WTC11 (cell line): ENCODE measurements at regions not wholly inside any gene's neighbourhood (a gene's known extent, or its start where the extent isn't known, plus 50 kb on each side); places are given as distances from the start of the nearest gene placed in this dataset.

Source experiments
- ATAC-seq: fragments of 200-7000 bp; cut with Tn5 transposase; 2 replicates; pipeline ENCODE4 v1.10.0; 2021; ENCODE audit warnings: mild to moderate bottlenecking, moderate library complexity
- CTCF ChIA-PET: fragments of 300-600 bp; sonication (Branson Sonifier 250); formaldehyde crosslinking; loops from one replicate; lab custom pipeline; 2021; ENCODE audit warnings: antibody characterized with exemption; lab: Charles Lee
- POLR2A ChIA-PET: fragments of 350-600 bp; sonication (Branson Sonifier 250); formaldehyde crosslinking; loops from one replicate; lab custom pipeline; 2021; ENCODE audit warnings: antibody characterized with exemption; lab: Charles Lee
- DNase-seq: peaks from one replicate; pipeline ENCODE4 v3.0.0; 2021; ENCODE audit warnings: low spot score
- H3K27ac Mint-ChIP-seq: 2 replicates; pipeline ENCODE4 v1.8.0; 2021; ENCODE audit warnings: mixed read lengths
- H3K27me3 Mint-ChIP-seq: 2 replicates; pipeline ENCODE4 v1.8.0; 2021; ENCODE audit warnings: low read depth, mild to moderate bottlenecking, moderate library complexity, mixed read lengths
- H3K36me3 Mint-ChIP-seq: 2 replicates; pipeline ENCODE4 v1.8.0; 2021; ENCODE audit warnings: mixed read lengths
- H3K4me1 Mint-ChIP-seq: 2 replicates; pipeline ENCODE4 v1.8.0; 2022; ENCODE audit warnings: mixed read lengths
- H3K4me3 Mint-ChIP-seq: 2 replicates; pipeline ENCODE4 v1.8.0; 2021; ENCODE audit warnings: mild to moderate bottlenecking, moderate library complexity, mixed read lengths
- H3K9me3 Mint-ChIP-seq: 2 replicates; pipeline ENCODE4 v1.8.0; 2021; ENCODE audit warnings: mixed read lengths
- CBFB ChIP-seq: sonication (generic); formaldehyde crosslinking; IDR thresholded peaks from 2 replicates; pipeline ENCODE4 v1.8.1; 2022; ENCODE audit warnings: mild to moderate bottlenecking, low read depth, missing genetic modification reagents
- ETV6 ChIP-seq: sonication (generic); formaldehyde crosslinking; IDR thresholded peaks from 2 replicates; pipeline ENCODE4 v1.8.1; 2022; ENCODE audit warnings: mild to moderate bottlenecking, missing genetic modification reagents
- FOXJ3 ChIP-seq: sonication (generic); formaldehyde crosslinking; IDR thresholded peaks from 2 replicates; pipeline ENCODE4 v1.9.0; 2021; ENCODE audit warnings: missing genetic modification reagents, mild to moderate bottlenecking, borderline replicate concordance
- HMGA2 ChIP-seq: fragments of 250-450 bp; sonication (Bioruptor Pico); IDR thresholded peaks from 2 replicates; pipeline ENCODE4 v1.4.0; 2021; ENCODE audit warnings: mild to moderate bottlenecking, moderate library complexity
- IRF2 ChIP-seq: sonication (generic); formaldehyde crosslinking; IDR thresholded peaks from 2 replicates; pipeline ENCODE4 v1.8.0; 2022; ENCODE audit warnings: low read depth, missing genetic modification reagents, borderline replicate concordance
- MYBL2 ChIP-seq: sonication (generic); formaldehyde crosslinking; IDR thresholded peaks from 2 replicates; pipeline ENCODE4 v1.8.1; 2023; ENCODE audit warnings: mild to moderate bottlenecking, moderate library complexity, missing genetic modification reagents
- NFYB ChIP-seq: sonication (generic); formaldehyde crosslinking; conservative IDR thresholded peaks from 2 replicates; pipeline ENCODE4 v1.8.0; 2022; ENCODE audit warnings: low read depth, missing genetic modification reagents
- PRRX2 ChIP-seq: fragments of 250-450 bp; sonication (Bioruptor Pico); IDR thresholded peaks from 2 replicates; pipeline ENCODE4 v1.8.0; 2021; ENCODE audit warnings: mild to moderate bottlenecking
- ZNF232 ChIP-seq: sonication (generic); formaldehyde crosslinking; IDR thresholded peaks from 2 replicates; pipeline ENCODE4 v1.8.0; 2022; ENCODE audit warnings: mild to moderate bottlenecking, missing genetic modification reagents
- ZNF263 ChIP-seq: sonication (generic); formaldehyde crosslinking; IDR thresholded peaks from 2 replicates; pipeline ENCODE4 v1.8.1; 2022; ENCODE audit warnings: low read depth, mild to moderate bottlenecking, moderate library complexity, missing genetic modification reagents
- ZNF396 ChIP-seq: fragments of 250-450 bp; sonication (Bioruptor Pico); IDR thresholded peaks from 2 replicates; pipeline ENCODE4 v1.8.0; 2021; ENCODE audit warnings: mild to moderate bottlenecking, moderate library complexity, borderline replicate concordance
- ZNF416 ChIP-seq: fragments of 250-450 bp; sonication (Bioruptor Pico); IDR thresholded peaks from 2 replicates; pipeline ENCODE4 v1.9.0; 2021; ENCODE audit warnings: mild to moderate bottlenecking, inconsistent platforms
- TF ChIP-seq, protein P1 (sequence below): sonication (generic); formaldehyde crosslinking; conservative IDR thresholded peaks from 2 replicates; pipeline ENCODE4 v1.8.1; 2022; ENCODE audit warnings: mild to moderate bottlenecking, missing genetic modification reagents
- TF ChIP-seq, protein P2 (sequence below): sonication (generic); formaldehyde crosslinking; conservative IDR thresholded peaks from 2 replicates; pipeline ENCODE4 v1.8.1; 2023; ENCODE audit warnings: mild to moderate bottlenecking, low read depth, missing genetic modification reagents, moderate library complexity
- TF ChIP-seq, protein P3 (sequence below): fragments of 250-450 bp; sonication (Bioruptor Pico); IDR thresholded peaks from 2 replicates; pipeline ENCODE4 v1.9.0; 2021; ENCODE audit warnings: mild to moderate bottlenecking, borderline replicate concordance
- TF ChIP-seq, protein P4 (sequence below): fragments of 250-450 bp; sonication (Bioruptor Pico); IDR thresholded peaks from 2 replicates; pipeline ENCODE4 v1.8.0; 2021; ENCODE audit warnings: mild to moderate bottlenecking
- TF ChIP-seq, protein P5 (sequence below): sonication (generic); formaldehyde crosslinking; IDR thresholded peaks from 2 replicates; pipeline ENCODE4 v1.8.0; 2022; ENCODE audit warnings: mild to moderate bottlenecking, missing genetic modification reagents

DNA sequence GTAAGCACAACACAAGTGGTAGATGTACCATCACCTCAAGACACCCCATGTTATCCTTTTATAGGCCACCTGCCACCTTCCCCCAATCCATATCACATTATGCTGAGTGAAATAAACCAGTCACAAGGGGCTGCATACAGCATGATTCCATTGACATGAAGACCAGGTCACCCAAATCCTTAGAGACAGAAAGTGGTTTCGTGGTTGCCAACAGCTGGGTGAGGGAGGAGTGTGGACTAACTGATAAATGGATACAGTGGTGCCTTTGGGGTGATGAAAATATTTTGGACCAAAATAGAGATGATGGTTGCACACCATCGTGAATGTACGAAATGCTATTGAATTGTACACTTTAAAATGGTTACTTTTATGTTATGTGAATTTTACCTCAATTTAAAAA lies 65.7 kb upstream of the DMD start:
- Mint-ChIP-seq H3K4me1 (no peaks in the 10 kb centered on the region), H3K27me3 (no peaks in the 10 kb centered on the region), H3K27ac (no peak overlapping the region), H3K36me3 (no peaks in the 10 kb centered on the region)
- CTCF ChIA-PET: no interaction called here
- no peak for DNase-seq
- no peak for TF ChIP-seq ZNF416 (CRISPR knock-in tag)
- no peak for TF ChIP-seq FOXJ3 (CRISPR knock-in tag)
- TF ChIP-seq, protein P1, sequence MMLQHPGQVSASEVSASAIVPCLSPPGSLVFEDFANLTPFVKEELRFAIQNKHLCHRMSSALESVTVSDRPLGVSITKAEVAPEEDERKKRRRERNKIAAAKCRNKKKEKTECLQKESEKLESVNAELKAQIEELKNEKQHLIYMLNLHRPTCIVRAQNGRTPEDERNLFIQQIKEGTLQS: no peak
- TF ChIP-seq, all 79 proteins: peak for 0
- Mint-ChIP-seq H3K4me3 (no peak overlapping the region), H3K9me3 (peaks cover 4% of the 10 kb centered on the region)
- POLR2A ChIA-PET: no interaction called here
- no peak for ATAC-seq

DNA sequence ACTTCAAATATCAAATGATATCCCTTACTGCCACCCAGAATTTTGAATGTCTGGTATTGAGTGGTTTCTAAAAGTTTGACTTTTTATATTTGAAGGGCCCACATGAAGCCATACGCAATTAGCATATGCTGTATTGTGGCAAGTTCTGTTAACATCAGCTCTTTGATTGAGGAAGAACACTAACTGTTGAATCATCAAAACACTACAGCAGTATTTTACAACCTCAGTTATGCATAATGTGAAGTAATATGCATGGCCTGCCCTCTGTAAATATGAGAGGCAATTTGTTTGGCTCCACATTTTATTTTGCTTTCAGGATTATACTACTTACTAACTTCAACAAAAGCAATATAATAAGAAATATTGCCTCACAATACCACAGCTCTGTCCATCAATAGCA lies 62.2 kb upstream of the DMD start:
- no peaks in the 10 kb centered on the region for H3K9me3 Mint-ChIP-seq

More for the DNA sequence above, 62.2 kb upstream of the DMD start:
- Mint-ChIP-seq H3K27me3 (no peaks in the 10 kb centered on the region), H3K4me1 (no peaks in the 10 kb centered on the region), H3K27ac (no peak overlapping the region)
- ATAC-seq: no peak
- CTCF ChIA-PET: no interaction called here
- no peak for TF ChIP-seq ZNF263
- TF ChIP-seq NFYB: no peak
- TF ChIP-seq, protein P2, sequence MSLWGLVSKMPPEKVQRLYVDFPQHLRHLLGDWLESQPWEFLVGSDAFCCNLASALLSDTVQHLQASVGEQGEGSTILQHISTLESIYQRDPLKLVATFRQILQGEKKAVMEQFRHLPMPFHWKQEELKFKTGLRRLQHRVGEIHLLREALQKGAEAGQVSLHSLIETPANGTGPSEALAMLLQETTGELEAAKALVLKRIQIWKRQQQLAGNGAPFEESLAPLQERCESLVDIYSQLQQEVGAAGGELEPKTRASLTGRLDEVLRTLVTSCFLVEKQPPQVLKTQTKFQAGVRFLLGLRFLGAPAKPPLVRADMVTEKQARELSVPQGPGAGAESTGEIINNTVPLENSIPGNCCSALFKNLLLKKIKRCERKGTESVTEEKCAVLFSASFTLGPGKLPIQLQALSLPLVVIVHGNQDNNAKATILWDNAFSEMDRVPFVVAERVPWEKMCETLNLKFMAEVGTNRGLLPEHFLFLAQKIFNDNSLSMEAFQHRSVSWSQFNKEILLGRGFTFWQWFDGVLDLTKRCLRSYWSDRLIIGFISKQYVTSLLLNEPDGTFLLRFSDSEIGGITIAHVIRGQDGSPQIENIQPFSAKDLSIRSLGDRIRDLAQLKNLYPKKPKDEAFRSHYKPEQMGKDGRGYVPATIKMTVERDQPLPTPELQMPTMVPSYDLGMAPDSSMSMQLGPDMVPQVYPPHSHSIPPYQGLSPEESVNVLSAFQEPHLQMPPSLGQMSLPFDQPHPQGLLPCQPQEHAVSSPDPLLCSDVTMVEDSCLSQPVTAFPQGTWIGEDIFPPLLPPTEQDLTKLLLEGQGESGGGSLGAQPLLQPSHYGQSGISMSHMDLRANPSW (CRISPR knock-in tag): no peak
- TF ChIP-seq, protein P3, sequence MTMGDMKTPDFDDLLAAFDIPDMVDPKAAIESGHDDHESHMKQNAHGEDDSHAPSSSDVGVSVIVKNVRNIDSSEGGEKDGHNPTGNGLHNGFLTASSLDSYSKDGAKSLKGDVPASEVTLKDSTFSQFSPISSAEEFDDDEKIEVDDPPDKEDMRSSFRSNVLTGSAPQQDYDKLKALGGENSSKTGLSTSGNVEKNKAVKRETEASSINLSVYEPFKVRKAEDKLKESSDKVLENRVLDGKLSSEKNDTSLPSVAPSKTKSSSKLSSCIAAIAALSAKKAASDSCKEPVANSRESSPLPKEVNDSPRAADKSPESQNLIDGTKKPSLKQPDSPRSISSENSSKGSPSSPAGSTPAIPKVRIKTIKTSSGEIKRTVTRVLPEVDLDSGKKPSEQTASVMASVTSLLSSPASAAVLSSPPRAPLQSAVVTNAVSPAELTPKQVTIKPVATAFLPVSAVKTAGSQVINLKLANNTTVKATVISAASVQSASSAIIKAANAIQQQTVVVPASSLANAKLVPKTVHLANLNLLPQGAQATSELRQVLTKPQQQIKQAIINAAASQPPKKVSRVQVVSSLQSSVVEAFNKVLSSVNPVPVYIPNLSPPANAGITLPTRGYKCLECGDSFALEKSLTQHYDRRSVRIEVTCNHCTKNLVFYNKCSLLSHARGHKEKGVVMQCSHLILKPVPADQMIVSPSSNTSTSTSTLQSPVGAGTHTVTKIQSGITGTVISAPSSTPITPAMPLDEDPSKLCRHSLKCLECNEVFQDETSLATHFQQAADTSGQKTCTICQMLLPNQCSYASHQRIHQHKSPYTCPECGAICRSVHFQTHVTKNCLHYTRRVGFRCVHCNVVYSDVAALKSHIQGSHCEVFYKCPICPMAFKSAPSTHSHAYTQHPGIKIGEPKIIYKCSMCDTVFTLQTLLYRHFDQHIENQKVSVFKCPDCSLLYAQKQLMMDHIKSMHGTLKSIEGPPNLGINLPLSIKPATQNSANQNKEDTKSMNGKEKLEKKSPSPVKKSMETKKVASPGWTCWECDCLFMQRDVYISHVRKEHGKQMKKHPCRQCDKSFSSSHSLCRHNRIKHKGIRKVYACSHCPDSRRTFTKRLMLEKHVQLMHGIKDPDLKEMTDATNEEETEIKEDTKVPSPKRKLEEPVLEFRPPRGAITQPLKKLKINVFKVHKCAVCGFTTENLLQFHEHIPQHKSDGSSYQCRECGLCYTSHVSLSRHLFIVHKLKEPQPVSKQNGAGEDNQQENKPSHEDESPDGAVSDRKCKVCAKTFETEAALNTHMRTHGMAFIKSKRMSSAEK (CRISPR knock-in tag): no peak
- no peak for TF ChIP-seq ZNF232
- TF ChIP-seq, protein P4, sequence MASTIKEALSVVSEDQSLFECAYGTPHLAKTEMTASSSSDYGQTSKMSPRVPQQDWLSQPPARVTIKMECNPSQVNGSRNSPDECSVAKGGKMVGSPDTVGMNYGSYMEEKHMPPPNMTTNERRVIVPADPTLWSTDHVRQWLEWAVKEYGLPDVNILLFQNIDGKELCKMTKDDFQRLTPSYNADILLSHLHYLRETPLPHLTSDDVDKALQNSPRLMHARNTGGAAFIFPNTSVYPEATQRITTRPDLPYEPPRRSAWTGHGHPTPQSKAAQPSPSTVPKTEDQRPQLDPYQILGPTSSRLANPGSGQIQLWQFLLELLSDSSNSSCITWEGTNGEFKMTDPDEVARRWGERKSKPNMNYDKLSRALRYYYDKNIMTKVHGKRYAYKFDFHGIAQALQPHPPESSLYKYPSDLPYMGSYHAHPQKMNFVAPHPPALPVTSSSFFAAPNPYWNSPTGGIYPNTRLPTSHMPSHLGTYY (CRISPR knock-in tag): no peak
- TF ChIP-seq HMGA2 (CRISPR knock-in tag): no peak
- TF ChIP-seq ZNF396 (CRISPR knock-in tag): no peak
- TF ChIP-seq MYBL2 (CRISPR knock-in tag): no peak
- TF ChIP-seq, protein P5, sequence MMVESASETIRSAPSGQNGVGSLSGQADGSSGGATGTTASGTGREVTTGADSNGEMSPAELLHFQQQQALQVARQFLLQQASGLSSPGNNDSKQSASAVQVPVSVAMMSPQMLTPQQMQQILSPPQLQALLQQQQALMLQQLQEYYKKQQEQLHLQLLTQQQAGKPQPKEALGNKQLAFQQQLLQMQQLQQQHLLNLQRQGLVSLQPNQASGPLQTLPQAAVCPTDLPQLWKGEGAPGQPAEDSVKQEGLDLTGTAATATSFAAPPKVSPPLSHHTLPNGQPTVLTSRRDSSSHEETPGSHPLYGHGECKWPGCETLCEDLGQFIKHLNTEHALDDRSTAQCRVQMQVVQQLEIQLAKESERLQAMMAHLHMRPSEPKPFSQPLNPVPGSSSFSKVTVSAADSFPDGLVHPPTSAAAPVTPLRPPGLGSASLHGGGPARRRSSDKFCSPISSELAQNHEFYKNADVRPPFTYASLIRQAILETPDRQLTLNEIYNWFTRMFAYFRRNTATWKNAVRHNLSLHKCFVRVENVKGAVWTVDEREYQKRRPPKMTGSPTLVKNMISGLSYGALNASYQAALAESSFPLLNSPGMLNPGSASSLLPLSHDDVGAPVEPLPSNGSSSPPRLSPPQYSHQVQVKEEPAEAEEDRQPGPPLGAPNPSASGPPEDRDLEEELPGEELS (CRISPR knock-in tag): no peak
- no peak for TF ChIP-seq ETV6 (CRISPR knock-in tag)
- no peak for TF ChIP-seq PRRX2 (CRISPR knock-in tag)
- TF ChIP-seq IRF2 (CRISPR knock-in tag): no peak
- TF ChIP-seq CBFB (CRISPR knock-in tag): no peak
- TF ChIP-seq, all 79 proteins: peak for 0
- DNase-seq: no peak
- Mint-ChIP-seq H3K4me3 (no peak overlapping the region), H3K36me3 (no peaks in the 10 kb centered on the region)
- POLR2A ChIA-PET: no interaction called here
